ENCODE measurements at regions not wholly inside any gene's neighbourhood (a gene's known extent, or its start where the extent isn't known, plus 50 kb on each side); places are given as distances from the start of the nearest gene placed in this dataset.

GRCh38 chr11:112670806-112671570 lies 290.2 kb upstream of the NCAM1 start:
- TF ChIP-seq CTCF (IDR thresholded peaks at IDR 0.05): no peak
- TF ChIP-seq POLR2A (IDR thresholded peaks at IDR 0.05): no peak
- no peak for TF ChIP-seq POLR2AphosphoS5 (IDR thresholded peaks at IDR 0.05)
